Endothelial cell of umbilical vein (primary cell): ENCODE measurements at regions not wholly inside any gene's neighbourhood (a gene's known extent, or its start where the extent isn't known, plus 50 kb on each side); places are given as distances from the start of the nearest gene placed in this dataset.

Source experiments
- BruUV-seq: library from RNA; stranded (reverse); fragments of 400-500 nt; replicated peaks from 2 replicates; lab custom pipeline; 2021; lab: Mats Ljungman, UMichigan
- CTCF ChIA-PET: fragments of 300-600, 350-600 bp; sonication (Branson Sonifier 250); formaldehyde crosslinking; loops from one replicate; lab custom pipeline; 2021; ENCODE audit warnings: antibody characterized with exemption, inconsistent platforms; lab: Charles Lee
- POLR2A ChIA-PET: fragments of 300-600, 350-600 bp; sonication (Branson Sonifier 250); formaldehyde crosslinking; loops from one replicate; lab custom pipeline; 2021; ENCODE audit warnings: antibody characterized with exemption, inconsistent platforms; lab: Charles Lee
- DNase-seq: peaks from one replicate; pipeline ENCODE4 v3.0.0-alpha.2; 2011; ENCODE audit warnings: low read depth, low spot score
- FAIRE-seq: peaks from 2 replicates; lab custom pipeline; 2011; peaks lifted over from hg19 to GRCh38; lab: Jason Lieb, UNC
- H2AFZ ChIP-seq: 2 replicates; pipeline ENCODE4 v1.6.0; 2012; ENCODE audit warnings: low read depth, low read length, control low read depth, inconsistent platforms
- H3K27ac ChIP-seq: 2 replicates; pipeline ENCODE4 v1.5.1; 2011; ENCODE audit warnings: low read depth, mild to moderate bottlenecking, control low read depth, low read length, moderate library complexity; ENCODE audit not compliant: insufficient read depth
- H3K27me3 ChIP-seq, 2 experiments: 2 replicates each; pipeline versions ENCODE4 v1.6.0 to v1.6.1; 2011; ENCODE audit warnings: low read length in 2 of 2, mixed read lengths in 1 of 2; ENCODE audit not compliant: control insufficient read depth in 2 of 2, insufficient read depth in 2 of 2
- H3K36me3 ChIP-seq, 2 experiments: 2 replicates in 1 of 2; 3 replicates in 1 of 2; pipeline ENCODE4 v1.5.1; 2011; ENCODE audit warnings: low read length in 2 of 2, mild to moderate bottlenecking in 1 of 2, moderate library complexity in 1 of 2; ENCODE audit not compliant: control insufficient read depth in 2 of 2, insufficient read depth in 2 of 2; ENCODE audit errors: extremely low read depth in 1 of 2
- H3K4me1 ChIP-seq: 3 replicates; pipeline ENCODE4 v1.5.1; 2011; ENCODE audit warnings: mild to moderate bottlenecking, low read length; ENCODE audit not compliant: control insufficient read depth, insufficient read depth; ENCODE audit errors: extremely low read depth
- H3K4me2 ChIP-seq: 2 replicates; pipeline ENCODE4 v1.6.1; 2011; ENCODE audit warnings: low read length, control low read depth, mixed read lengths; ENCODE audit not compliant: insufficient read depth
- H3K4me3 ChIP-seq, 3 experiments: fragments of 200-600 bp in 1 of 3; sonication (generic), shearing (Covaris generic) in 1 of 3; replicated peaks in 1 of 3; 2 replicates each; pipeline ENCODE4 v1.5.1; 2011 to 2016; ENCODE audit warnings: control low read depth in 3 of 3, low read length in 3 of 3, mild to moderate bottlenecking in 2 of 3, inconsistent platforms in 1 of 3, low read depth in 1 of 3, moderate library complexity in 1 of 3; ENCODE audit not compliant: insufficient read depth in 1 of 3
- H3K79me2 ChIP-seq: 2 replicates; pipeline ENCODE4 v1.6.0; 2012; ENCODE audit warnings: low read length, inconsistent platforms; ENCODE audit not compliant: control insufficient read depth, insufficient read depth
- H3K9ac ChIP-seq: replicated peaks from 2 replicates; pipeline ENCODE3; 2011; ENCODE audit warnings: low read length, control low read depth; ENCODE audit not compliant: insufficient read depth; ENCODE audit errors: extremely low read depth
- H3K9me1 ChIP-seq: replicated peaks from 3 replicates; pipeline ENCODE4 v1.6.0; 2011; ENCODE audit warnings: mild to moderate bottlenecking, low read length; ENCODE audit not compliant: control insufficient read depth, insufficient read depth; ENCODE audit errors: extremely low read depth
- H3K9me3 ChIP-seq: replicated peaks from 2 replicates; pipeline ENCODE4 v1.5.1; 2012; ENCODE audit warnings: low read length, inconsistent platforms; ENCODE audit not compliant: control insufficient read depth, insufficient read depth
- H4K20me1 ChIP-seq: replicated peaks from 2 replicates; pipeline ENCODE3; 2011; ENCODE audit warnings: mild to moderate bottlenecking, low read length; ENCODE audit not compliant: control insufficient read depth, insufficient read depth; ENCODE audit errors: extremely low read depth
- CTCF ChIP-seq, 2 donors: IDR thresholded peaks; 1 replicate in 1 of 2; 2 replicates in 1 of 2; pipeline ENCODE4 v1.5.1; 2011; ENCODE audit warnings: low read length in 2 of 2, mild to moderate bottlenecking in 2 of 2, moderate library complexity in 2 of 2, control low read depth in 1 of 2, inconsistent platforms in 1 of 2, low read depth in 1 of 2; ENCODE audit not compliant: insufficient read depth in 1 of 2; ENCODE audit errors: extremely low read depth in 1 of 2
- EZH2 ChIP-seq: IDR thresholded peaks from 2 replicates; pipeline ENCODE4 v1.6.1; 2012; ENCODE audit warnings: borderline replicate concordance, low read depth, mild to moderate bottlenecking, moderate library complexity, low read length, inconsistent platforms; ENCODE audit not compliant: severe bottlenecking
- FOS ChIP-seq: IDR thresholded peaks from 2 replicates; pipeline ENCODE4 v1.6.1; 2011; ENCODE audit warnings: mild to moderate bottlenecking, low read length, moderate library complexity, borderline replicate concordance; ENCODE audit not compliant: insufficient read depth
- GATA2 ChIP-seq: IDR thresholded peaks from 2 replicates; pipeline ENCODE4 v1.7.0; 2011; ENCODE audit warnings: low read depth, mild to moderate bottlenecking, moderate library complexity, mixed read lengths, low read length; ENCODE audit not compliant: insufficient read length, insufficient read depth
- JUN ChIP-seq: IDR thresholded peaks from 2 replicates; pipeline ENCODE4 v1.6.1; 2011; ENCODE audit warnings: borderline replicate concordance, low read depth; ENCODE audit not compliant: insufficient read length, insufficient read depth
- MAX ChIP-seq: IDR thresholded peaks from 2 replicates; pipeline ENCODE4 v1.6.1; 2011; ENCODE audit not compliant: insufficient read depth, insufficient read length
- MYC ChIP-seq: IDR thresholded peaks from one replicate; pipeline ENCODE4 v1.6.1; 2011; ENCODE audit warnings: mild to moderate bottlenecking, low read depth, low read length
- POLR2A ChIP-seq: IDR thresholded peaks from 2 replicates; pipeline ENCODE4 v1.6.1; 2012; ENCODE audit warnings: low read depth, mild to moderate bottlenecking, control low read depth, low read length
- POLR2AphosphoS5 ChIP-seq: IDR thresholded peaks from 2 replicates; pipeline ENCODE4 v1.6.1; 2012; ENCODE audit warnings: low read depth, mild to moderate bottlenecking, control low read depth, low read length, moderate library complexity; ENCODE audit not compliant: insufficient read depth
- dilution Hi-C: fragments of 300-500 bp; cut with MboI; formaldehyde crosslinking; loops from one replicate; pipeline ENCODE4 v1.15.0; 2019; ENCODE audit warnings: low sequenced_read_pairs; ENCODE audit not compliant: extremely low pct_ligation_motif_present
- intact Hi-C: fragments of 100-400 bp; cut with micrococcal nuclease; formaldehyde crosslinking; loops from one replicate; pipeline ENCODE4 v1.10.0; 2022

GRCh38 chr5:153863951-153864350 is 174.8 kb downstream of the FAM114A2 start:
- Histone ChIP-seq H3K27ac (no peak overlapping the region), H3K27me3 (no peaks in the 10 kb centered on the region), H2AFZ (no peak overlapping the region), H3K4me1 (no peaks in the 10 kb centered on the region), H3K4me3 (no peak overlapping the region), H3K4me2 (no peak overlapping the region), H4K20me1 (no peaks in the 10 kb centered on the region), H3K79me2 (no peaks in the 10 kb centered on the region), H3K9me3 (peaks cover 2% of the 10 kb centered on the region), H3K36me3 (no peaks in the 10 kb centered on the region), H3K9me1 (no peaks in the 10 kb centered on the region), H3K9ac (no peak overlapping the region)
- DNase-seq (no peak), FAIRE-seq (no peak)
- no TSS peak for BruUV-seq
- intact Hi-C loops, result no loop called here
- POLR2A ChIA-PET, result no interaction called here
- dilution Hi-C loops, result no loop called here
- TF ChIP-seq POLR2A (no peak), JUN (no peak), FOS (no peak), POLR2AphosphoS5 (no peak), GATA2 (no peak), EZH2 (no peak), MAX (no peak), CTCF (IDR thresholded peaks at IDR 0.05; ENCODE audit: extremely low read depth in 1 of 2, insufficient read depth in 1 of 2, low read depth in 1 of 2, low read length in 2 of 2) (no peak), MYC (no peak)
- CTCF ChIA-PET, result no interaction called here
